Retinal pigment epithelial cell (primary cell): ENCODE measurements at regions not wholly inside any gene's neighbourhood (a gene's known extent, or its start where the extent isn't known, plus 50 kb on each side); places are given as distances from the start of the nearest gene placed in this dataset.
"Not testable (repeated sequence)": the region's sequence is repeated elsewhere in the genome, so short reads cannot be mapped to it uniquely, and the experiment has no call there.

Experiments
- DNase-seq: peaks from one replicate; pipeline ENCODE4 v3.0.0-alpha.2; 2010; ENCODE audit warnings: low read depth
- H3K4me3 ChIP-seq: 2 replicates; pipeline ENCODE4 v1.5.1; 2011; ENCODE audit warnings: mild to moderate bottlenecking, low read length, control low read depth, moderate library complexity
- TF ChIP-seq, protein P1 (sequence below): conservative IDR thresholded peaks from 2 replicates; pipeline ENCODE4 v1.5.1; 2011; ENCODE audit warnings: low read depth, low read length, control low read depth, inconsistent platforms

DNA sequence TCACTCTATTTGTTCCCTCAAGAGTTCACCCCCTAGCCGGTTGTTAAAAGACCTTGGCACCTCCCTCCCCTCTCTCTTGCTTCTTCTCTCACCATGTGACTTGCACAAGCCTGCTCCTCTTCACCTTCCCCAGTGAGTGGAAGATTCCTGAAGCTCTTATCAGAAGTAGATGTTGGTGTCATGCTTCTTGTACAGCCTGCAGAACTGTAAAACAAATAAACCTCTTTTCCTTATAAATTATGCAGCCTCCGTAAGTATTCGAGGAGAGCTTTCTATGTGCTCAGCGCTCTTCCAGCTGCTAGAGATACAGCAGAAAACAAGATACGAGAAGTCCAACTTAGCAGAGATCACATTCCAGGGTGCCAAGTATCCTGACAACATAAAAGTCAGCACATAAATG, 147.0 kb upstream of the RUNX1 start:
- DNase-seq = no peak
- H3K4me3 ChIP-seq = no peak overlapping the region
- TF ChIP-seq, protein P1, sequence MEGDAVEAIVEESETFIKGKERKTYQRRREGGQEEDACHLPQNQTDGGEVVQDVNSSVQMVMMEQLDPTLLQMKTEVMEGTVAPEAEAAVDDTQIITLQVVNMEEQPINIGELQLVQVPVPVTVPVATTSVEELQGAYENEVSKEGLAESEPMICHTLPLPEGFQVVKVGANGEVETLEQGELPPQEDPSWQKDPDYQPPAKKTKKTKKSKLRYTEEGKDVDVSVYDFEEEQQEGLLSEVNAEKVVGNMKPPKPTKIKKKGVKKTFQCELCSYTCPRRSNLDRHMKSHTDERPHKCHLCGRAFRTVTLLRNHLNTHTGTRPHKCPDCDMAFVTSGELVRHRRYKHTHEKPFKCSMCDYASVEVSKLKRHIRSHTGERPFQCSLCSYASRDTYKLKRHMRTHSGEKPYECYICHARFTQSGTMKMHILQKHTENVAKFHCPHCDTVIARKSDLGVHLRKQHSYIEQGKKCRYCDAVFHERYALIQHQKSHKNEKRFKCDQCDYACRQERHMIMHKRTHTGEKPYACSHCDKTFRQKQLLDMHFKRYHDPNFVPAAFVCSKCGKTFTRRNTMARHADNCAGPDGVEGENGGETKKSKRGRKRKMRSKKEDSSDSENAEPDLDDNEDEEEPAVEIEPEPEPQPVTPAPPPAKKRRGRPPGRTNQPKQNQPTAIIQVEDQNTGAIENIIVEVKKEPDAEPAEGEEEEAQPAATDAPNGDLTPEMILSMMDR = no peak

DNA sequence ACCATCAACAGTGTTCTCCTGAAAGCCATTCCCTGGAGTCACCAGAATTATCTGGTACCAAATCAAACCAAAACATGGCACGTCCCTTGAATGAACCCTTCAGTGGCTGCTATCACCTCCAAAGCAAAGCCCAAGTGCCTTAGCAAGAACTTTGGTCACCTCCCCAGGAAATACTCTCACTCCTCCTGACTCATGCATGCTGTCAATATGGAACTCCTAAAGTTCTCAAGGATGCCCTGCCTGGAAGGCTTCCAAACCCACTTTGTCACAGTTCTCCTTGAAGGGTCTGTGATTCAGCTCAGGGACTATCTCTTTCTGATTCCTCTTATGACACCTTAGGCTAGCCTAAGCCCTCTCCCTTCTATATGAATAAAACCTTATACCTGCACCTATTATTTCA, 146.1 kb upstream of the RUNX1 start:
- H3K4me3 ChIP-seq = no peak overlapping the region
- TF ChIP-seq, protein P1 = no peak
- DNase-seq = no peak

DNA sequence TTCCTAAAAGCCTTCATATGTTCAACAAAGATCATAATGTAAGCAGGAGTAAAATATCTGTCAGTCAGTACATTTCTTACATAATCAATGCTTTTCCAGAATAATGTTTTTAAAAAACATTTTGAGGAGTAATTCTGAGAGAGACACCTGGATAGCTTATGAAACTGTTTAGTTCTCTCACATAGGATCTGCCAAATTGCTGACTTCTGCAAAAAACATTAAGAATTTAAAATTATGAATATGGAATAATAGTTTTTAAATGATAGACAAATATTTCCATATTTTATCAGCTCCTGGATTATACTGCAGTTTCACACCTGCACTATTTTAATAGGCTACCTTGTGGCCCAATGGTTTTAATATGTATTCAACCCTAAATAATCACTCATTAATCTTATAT, 142.7 kb upstream of the RUNX1 start:
- TF ChIP-seq, protein P1 = no peak
- no peak for DNase-seq

DNA sequence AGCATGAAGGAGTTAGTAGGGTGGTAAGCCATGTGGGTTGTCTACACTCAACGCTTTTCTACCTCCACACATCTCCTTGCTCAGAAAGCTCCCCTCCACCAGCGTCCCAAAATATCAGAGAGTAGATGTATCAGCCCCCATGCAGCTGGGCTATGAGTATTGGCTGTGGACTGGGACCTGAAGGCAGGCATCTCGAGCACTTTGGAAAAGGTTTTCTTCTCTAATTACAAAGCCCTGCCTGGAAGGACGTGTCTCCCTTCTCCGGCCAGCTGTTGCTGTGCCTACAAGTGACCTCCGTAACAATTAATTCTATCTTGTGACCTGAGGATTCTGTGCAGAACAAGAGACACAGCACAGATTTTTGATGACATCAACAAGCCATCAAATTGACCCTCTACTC, 142.0 kb upstream of the RUNX1 start:
- TF ChIP-seq, protein P1 = no peak
- H3K4me3 ChIP-seq = no peak overlapping the region

More for the DNA sequence above, 142.7 kb upstream of the RUNX1 start:
- no peak overlapping the region for H3K4me3 ChIP-seq

DNA sequence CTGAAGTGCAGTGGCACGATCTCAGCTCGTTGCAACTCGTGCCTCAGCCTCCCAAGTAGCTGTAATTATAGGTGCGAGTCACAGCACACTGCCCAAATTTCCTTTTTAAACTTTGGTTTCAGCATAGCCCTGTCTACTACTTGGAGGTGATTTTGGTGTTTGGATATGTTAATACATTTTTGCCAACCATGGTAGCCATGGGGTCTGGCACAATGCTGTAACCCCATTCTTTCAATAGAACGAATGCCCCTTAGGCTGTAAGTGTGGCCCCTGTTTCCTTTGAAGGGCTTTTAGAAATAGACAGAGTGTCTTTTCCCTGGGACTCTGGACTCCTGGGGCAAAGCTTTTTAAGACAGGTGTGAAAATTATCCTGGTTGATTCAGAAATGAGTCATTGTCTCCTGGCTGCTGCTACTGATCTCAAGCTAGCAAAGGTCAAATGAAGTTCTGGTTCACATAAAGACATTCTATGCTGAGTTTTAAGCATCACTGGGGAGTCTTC, 141.1 kb upstream of the RUNX1 start:
- DNase-seq = no peak
- TF ChIP-seq, protein P1 = no peak
- no peak overlapping the region for H3K4me3 ChIP-seq

More for the DNA sequence above, 142.0 kb upstream of the RUNX1 start:
- DNase-seq = no peak

DNA sequence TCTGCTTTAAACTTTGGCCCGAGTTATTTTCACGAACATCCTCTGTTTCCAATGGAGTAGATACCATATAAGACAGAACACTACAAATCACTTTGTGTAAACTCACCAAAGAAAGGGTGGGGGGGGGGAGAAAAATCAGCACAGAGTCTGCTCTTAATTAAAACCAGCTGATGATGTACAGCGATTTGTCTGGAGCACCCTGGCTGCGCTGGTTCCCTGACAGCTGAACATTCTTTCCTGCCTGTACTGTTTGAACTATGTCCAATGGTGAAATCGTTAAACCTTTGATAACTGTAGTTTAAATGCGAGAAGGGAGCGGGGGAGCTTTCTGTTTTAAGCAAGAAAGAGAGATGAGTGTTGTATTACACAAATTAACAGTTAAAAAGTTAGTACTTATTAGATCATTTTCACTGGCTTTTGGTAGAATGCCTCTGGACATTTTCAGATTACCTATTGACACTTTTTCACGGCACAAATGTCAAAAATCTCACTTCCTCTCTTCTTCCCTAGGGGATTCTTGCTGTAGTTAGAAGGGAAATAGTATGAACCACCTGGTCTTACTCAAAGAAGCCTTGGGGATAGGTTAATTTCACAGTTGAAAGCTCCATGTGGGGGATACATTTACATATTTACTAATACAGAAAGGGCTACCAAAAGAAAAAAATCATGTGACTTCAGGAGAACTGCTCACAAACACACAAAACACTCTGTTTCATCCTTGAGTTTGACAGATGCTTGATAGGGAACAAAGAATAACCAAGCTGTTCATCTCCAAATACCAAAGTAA, 140.2 kb upstream of the RUNX1 start:
- DNase-seq = no peak
- H3K4me3 ChIP-seq = no peak overlapping the region
- TF ChIP-seq, protein P1 = no peak

DNA sequence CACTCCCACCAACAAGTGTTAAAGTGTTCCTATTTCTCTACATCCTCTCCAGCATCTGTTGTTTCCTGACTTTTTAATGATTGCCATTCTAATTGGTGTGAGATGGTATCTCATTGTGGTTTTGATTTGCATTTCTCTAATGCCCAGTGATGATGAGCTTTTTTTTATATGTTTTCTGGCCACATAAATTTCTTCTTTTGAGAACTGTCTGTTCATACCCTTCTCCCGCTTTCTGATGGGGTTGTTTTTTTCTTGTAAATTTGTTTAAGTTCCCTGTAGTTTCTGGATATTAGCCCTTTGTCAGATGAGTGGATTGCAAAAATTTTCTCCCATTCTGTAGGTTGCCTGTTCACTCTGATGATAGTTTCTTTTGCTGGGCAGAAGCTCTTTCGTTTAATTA, 134.3 kb upstream of the RUNX1 start:
- not testable (repeated sequence) for H3K4me3 ChIP-seq, DNase-seq
